Activated CD8-positive, alpha-beta T cell treated with anti-CD3 and anti-CD28 coated beads, Interleukin-2, amount 10 ng/mL, durations not matched to agents 7 days and 5 days (primary cell): ENCODE measurements at regions not wholly inside any gene's neighbourhood (a gene's known extent, or its start where the extent isn't known, plus 50 kb on each side); places are given as distances from the start of the nearest gene placed in this dataset.
"Not testable (repeated sequence)": the region's sequence is repeated elsewhere in the genome, so short reads cannot be mapped to it uniquely, and the experiment has no call there.

Source experiments
- ATAC-seq: fragments of 150-1000 bp; cut with Tn5 transposase; one replicate; pipeline ENCODE4 v1.10.0; 2021; ENCODE audit warnings: moderate library complexity
- CTCF ChIA-PET: fragments of 350-600 bp; sonication (Branson Sonifier 250); formaldehyde crosslinking; loops from one replicate; lab custom pipeline; 2021; ENCODE audit warnings: antibody characterized with exemption; lab: Charles Lee
- POLR2A ChIA-PET: fragments of 350-600 bp; sonication (Branson Sonifier 250); formaldehyde crosslinking; loops from one replicate; lab custom pipeline; 2021; ENCODE audit warnings: antibody characterized with exemption; lab: Charles Lee
- DNase-seq: peaks from one replicate; pipeline ENCODE4 v3.0.0-alpha.2; 2020
- H3K27ac Mint-ChIP-seq: one replicate; pipeline ENCODE4 v1.8.0; 2021; ENCODE audit warnings: mild to moderate bottlenecking, mixed read lengths
- H3K27me3 Mint-ChIP-seq: one replicate; pipeline ENCODE4 v1.8.0; 2021; ENCODE audit warnings: low read depth, mixed read lengths
- H3K36me3 Mint-ChIP-seq: one replicate; pipeline ENCODE4 v1.8.0; 2021; ENCODE audit warnings: low read depth, mixed read lengths
- H3K4me1 Mint-ChIP-seq: one replicate; pipeline ENCODE4 v1.8.0; 2021; ENCODE audit warnings: low read depth, mixed read lengths
- H3K4me3 Mint-ChIP-seq: one replicate; pipeline ENCODE4 v1.8.0; 2021; ENCODE audit warnings: mild to moderate bottlenecking, mixed read lengths
- H3K9me3 Mint-ChIP-seq: one replicate; pipeline ENCODE4 v1.8.0; 2022; ENCODE audit warnings: mixed read lengths; ENCODE audit not compliant: insufficient read depth

GRCh38 chr3:76523337-76523736 lies 516.6 kb upstream of the ROBO2 start:
- Mint-ChIP-seq H3K36me3 (no peaks in the 10 kb centered on the region), H3K4me3 (no peak overlapping the region), H3K9me3 (no peaks in the 10 kb centered on the region), H3K27me3 (no peaks in the 10 kb centered on the region), H3K27ac (no peak overlapping the region), H3K4me1 (no peaks in the 10 kb centered on the region)
- ChIA-PET CTCF (no interaction called here), POLR2A (no interaction called here)
- ATAC-seq (no peak), DNase-seq (no peak)

- Mint-ChIP-seq H3K36me3 (no peaks in the 10 kb centered on the region), H3K27ac (no peak overlapping the region), H3K4me1 (no peaks in the 10 kb centered on the region), H3K9me3 (no peaks in the 10 kb centered on the region), H3K4me3 (no peak overlapping the region), H3K27me3 (no peaks in the 10 kb centered on the region)
- ChIA-PET CTCF (no interaction called here), POLR2A (no interaction called here)
- no peak for ATAC-seq
- DNase-seq: no peak
Observed at GRCh38 chr3:76525726-76526125, 514.2 kb upstream of the ROBO2 start.

- H3K36me3 Mint-ChIP-seq: no peaks in the 10 kb centered on the region
- no peaks in the 10 kb centered on the region for H3K27me3 Mint-ChIP-seq
- no peak overlapping the region for H3K27ac Mint-ChIP-seq
- no peaks in the 10 kb centered on the region for H3K9me3 Mint-ChIP-seq
- ChIA-PET POLR2A (no interaction called here), CTCF (no interaction called here)
- DNase-seq (no peak), ATAC-seq (no peak)
- H3K4me3 Mint-ChIP-seq: no peak overlapping the region
- H3K4me1 Mint-ChIP-seq: no peaks in the 10 kb centered on the region
Observed at GRCh38 chr3:76527773-76528172, 512.1 kb upstream of the ROBO2 start.

DNA sequence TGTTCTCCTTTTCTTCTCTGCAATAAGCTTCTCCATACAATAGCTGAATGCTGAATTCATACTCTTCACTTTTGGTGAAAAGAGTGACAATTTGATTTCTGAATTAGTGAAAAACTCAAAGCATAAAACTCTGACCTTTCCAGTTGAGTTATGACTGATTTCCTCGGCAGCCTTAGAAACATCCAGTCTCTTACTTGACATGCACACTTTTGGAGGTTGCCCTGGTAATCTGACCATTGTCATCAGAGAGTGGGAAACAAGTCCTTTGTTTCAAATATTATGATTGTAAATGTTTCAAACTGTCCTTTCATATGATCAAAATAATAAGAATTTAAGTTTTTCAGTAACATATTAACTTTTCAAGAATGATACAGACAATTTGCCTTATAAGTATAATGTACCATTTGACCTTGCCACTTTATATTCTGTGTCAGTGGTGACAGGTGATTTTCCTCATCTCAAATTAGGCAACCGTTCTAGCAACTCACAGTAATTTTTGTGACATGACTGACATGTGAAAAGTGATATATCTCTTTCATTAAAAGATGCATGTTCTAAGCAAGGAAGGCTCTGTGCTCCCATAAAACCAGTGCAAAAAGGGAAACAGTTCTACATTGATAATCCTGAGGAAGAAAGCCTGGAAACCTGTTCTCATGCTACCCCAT lies 507.6 kb upstream of the ROBO2 start:
- no peaks in the 10 kb centered on the region for H3K27me3 Mint-ChIP-seq
- peaks cover 4% of the 10 kb centered on the region for H3K9me3 Mint-ChIP-seq
- no peaks in the 10 kb centered on the region for H3K36me3 Mint-ChIP-seq
- DNase-seq (no peak), ATAC-seq (no peak)
- no peaks in the 10 kb centered on the region for H3K4me1 Mint-ChIP-seq
- H3K4me3 Mint-ChIP-seq: no peak overlapping the region
- ChIA-PET POLR2A (no interaction called here), CTCF (no interaction called here)
- no peak overlapping the region for H3K27ac Mint-ChIP-seq

DNA sequence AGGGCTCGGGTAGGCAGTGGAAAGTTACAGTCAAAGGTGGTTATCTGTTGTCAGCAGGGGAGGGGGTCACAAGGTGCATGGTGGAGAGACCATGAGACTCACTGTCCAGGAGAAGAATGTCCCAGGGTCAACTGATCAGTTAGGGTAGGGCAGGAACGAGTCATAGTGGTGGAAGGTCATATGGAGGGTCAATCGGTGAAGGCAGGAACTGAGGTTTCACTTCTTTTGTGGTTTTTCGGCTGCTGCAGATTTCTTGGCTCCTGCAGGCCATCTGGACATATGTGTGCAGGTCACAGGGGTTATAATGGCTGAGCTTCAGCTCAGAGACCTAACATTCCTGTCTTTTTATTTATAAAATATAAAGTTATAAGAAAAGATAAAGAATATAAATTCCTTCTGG lies 506.2 kb upstream of the ROBO2 start:
- H3K27ac Mint-ChIP-seq, H3K4me1 Mint-ChIP-seq, H3K9me3 Mint-ChIP-seq, H3K36me3 Mint-ChIP-seq, ATAC-seq, H3K27me3 Mint-ChIP-seq, H3K4me3 Mint-ChIP-seq, CTCF ChIA-PET, POLR2A ChIA-PET, DNase-seq: not testable (repeated sequence)

DNA sequence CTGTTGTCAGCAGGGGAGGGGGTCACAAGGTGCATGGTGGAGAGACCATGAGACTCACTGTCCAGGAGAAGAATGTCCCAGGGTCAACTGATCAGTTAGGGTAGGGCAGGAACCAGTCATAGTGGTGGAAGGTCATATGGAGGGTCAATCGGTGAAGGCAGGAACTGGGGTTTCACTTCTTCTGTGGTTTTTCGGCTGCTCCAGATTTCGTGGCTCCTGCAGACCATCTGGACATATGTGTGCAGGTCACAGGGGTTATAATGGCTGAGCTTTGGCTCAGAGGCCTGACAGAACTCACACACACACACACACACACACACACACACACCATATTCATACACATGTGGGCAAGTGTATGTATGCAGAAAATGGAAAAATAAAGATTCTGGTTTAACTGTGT lies 502.0 kb upstream of the ROBO2 start:
- POLR2A ChIA-PET, H3K27ac Mint-ChIP-seq, H3K4me3 Mint-ChIP-seq, H3K4me1 Mint-ChIP-seq, ATAC-seq, CTCF ChIA-PET, H3K27me3 Mint-ChIP-seq, DNase-seq, H3K9me3 Mint-ChIP-seq, H3K36me3 Mint-ChIP-seq: not testable (repeated sequence)

- peaks cover 4% of the 10 kb centered on the region for H3K9me3 Mint-ChIP-seq
- H3K27ac Mint-ChIP-seq: no peak overlapping the region
- POLR2A ChIA-PET: no interaction called here
- no peaks in the 10 kb centered on the region for H3K36me3 Mint-ChIP-seq
- no peaks in the 10 kb centered on the region for H3K4me1 Mint-ChIP-seq
- no peak for DNase-seq
- no peak overlapping the region for H3K4me3 Mint-ChIP-seq
- no peaks in the 10 kb centered on the region for H3K27me3 Mint-ChIP-seq
- ATAC-seq: no peak
- CTCF ChIA-PET: no interaction called here
Observed at GRCh38 chr3:76547674-76548073, 492.2 kb upstream of the ROBO2 start.

DNA sequence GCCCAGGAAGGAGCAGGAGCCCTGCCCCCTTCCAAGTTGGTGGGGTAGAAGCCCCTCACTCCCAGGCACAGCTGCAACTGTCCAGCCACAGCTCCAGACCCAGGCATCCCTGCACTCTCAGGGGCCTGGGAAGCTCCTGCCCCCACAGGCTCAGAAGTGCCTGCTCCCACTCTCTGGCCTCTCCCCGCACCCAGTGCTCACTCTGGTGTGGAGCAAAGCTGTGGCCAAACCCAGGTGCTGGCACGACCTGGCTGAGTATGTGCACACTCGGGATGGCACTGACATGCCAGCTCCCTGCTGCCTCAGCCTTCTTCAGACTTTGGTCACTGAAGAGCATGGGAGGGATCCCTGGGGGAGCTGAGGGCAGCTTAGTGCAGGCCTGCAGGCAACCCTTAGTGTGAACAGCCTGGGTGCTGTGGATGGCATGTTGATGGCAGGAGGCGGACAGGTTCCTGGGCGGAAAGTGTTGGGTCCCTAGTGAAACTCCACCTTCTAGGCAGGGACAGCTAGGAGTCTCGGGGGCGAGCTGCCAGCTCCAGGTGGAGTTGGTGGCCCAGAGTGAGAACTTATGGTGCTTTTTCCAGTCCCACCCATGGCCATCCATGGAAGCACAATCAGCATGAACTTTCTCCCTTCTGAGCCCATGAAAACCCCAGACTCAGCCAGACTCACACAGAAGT lies 489.2 kb upstream of the ROBO2 start:
- Mint-ChIP-seq H3K4me1 (no peaks in the 10 kb centered on the region), H3K4me3 (no peak overlapping the region), H3K36me3 (no peaks in the 10 kb centered on the region), H3K27me3 (no peaks in the 10 kb centered on the region), H3K27ac (no peak overlapping the region), H3K9me3 (no peaks in the 10 kb centered on the region)
- ChIA-PET CTCF (no interaction called here), POLR2A (no interaction called here)
- ATAC-seq (no peak), DNase-seq (no peak)

GRCh38 chr3:76551739-76552138 lies 488.2 kb upstream of the ROBO2 start:
- no peaks in the 10 kb centered on the region for H3K9me3 Mint-ChIP-seq
- no peaks in the 10 kb centered on the region for H3K27me3 Mint-ChIP-seq
- DNase-seq (no peak), ATAC-seq (no peak)
- H3K4me3 Mint-ChIP-seq: no peak overlapping the region
- H3K36me3 Mint-ChIP-seq: no peaks in the 10 kb centered on the region
- no peaks in the 10 kb centered on the region for H3K4me1 Mint-ChIP-seq
- ChIA-PET CTCF (no interaction called here), POLR2A (no interaction called here)
- H3K27ac Mint-ChIP-seq: no peak overlapping the region

DNA sequence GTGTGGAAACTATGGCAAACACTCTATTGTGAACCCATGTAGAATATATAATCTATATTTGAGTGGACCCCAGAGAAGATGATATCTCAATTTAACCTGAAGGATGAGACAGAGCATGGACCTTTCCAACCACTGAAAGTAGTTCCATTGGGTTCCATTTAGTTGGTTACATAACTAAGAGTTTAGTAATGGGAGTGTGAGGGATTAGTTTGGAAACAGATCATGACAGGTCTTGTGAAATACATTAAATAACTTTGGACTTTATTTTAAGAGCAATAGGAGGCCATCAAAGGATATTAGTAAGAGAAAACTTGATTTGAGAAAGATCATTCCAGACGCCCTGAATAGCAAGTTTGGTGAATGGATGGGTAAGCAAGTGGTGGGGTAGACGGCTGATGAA lies 487.2 kb upstream of the ROBO2 start:
- Mint-ChIP-seq H3K27ac (no peak overlapping the region), H3K4me1 (no peaks in the 10 kb centered on the region), H3K36me3 (no peaks in the 10 kb centered on the region), H3K4me3 (no peak overlapping the region), H3K27me3 (no peaks in the 10 kb centered on the region), H3K9me3 (no peaks in the 10 kb centered on the region)
- ChIA-PET POLR2A (no interaction called here), CTCF (no interaction called here)
- DNase-seq (no peak), ATAC-seq (no peak)

DNA sequence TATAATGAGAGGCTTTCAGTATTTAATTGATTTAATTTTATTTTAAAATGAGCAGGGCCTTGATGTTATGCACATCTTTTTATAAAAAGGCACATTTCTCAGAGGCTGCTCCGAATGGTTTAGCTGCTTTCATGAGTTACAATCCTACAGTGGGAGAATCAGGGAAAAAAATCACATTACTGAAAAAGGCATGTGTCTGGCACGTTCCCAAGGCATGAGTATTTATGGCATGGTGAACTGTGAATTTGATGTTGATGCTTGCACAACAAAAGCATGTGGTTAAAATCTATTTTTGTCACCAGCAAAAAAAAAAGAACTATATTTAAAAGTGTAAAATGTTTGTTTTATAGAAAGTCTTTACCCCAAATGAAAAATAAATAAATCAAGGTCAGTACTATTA lies 485.2 kb upstream of the ROBO2 start:
- Mint-ChIP-seq H3K4me3 (no peak overlapping the region), H3K9me3 (no peaks in the 10 kb centered on the region), H3K36me3 (no peaks in the 10 kb centered on the region), H3K4me1 (no peaks in the 10 kb centered on the region), H3K27ac (no peak overlapping the region), H3K27me3 (no peaks in the 10 kb centered on the region)
- ATAC-seq (no peak), DNase-seq (no peak)
- POLR2A ChIA-PET: no interaction called here
- CTCF ChIA-PET: no interaction called here

GRCh38 chr3:76561494-76562236 lies 478.2 kb upstream of the ROBO2 start:
- Mint-ChIP-seq H3K9me3 (peaks cover 4% of the 10 kb centered on the region), H3K27ac (no peak overlapping the region), H3K4me3 (no peak overlapping the region), H3K4me1 (no peaks in the 10 kb centered on the region), H3K27me3 (no peaks in the 10 kb centered on the region), H3K36me3 (no peaks in the 10 kb centered on the region)
- DNase-seq (no peak), ATAC-seq (no peak)
- ChIA-PET CTCF (no interaction called here), POLR2A (no interaction called here)
